Stomach (tissue), 8 donors: ENCODE measurements at regions not wholly inside any gene's neighbourhood (a gene's known extent, or its start where the extent isn't known, plus 50 kb on each side); places are given as distances from the start of the nearest gene placed in this dataset.

Source experiments
- DNase-seq, 2 donors: peaks; one replicate each; pipeline versions ENCODE4 v3.0.0 to v3.0.0-alpha.2; 2013 to 2019
- H3K27ac ChIP-seq, 5 donors: fragments of 200-600 bp in 4 of 5; sonication (generic) in 4 of 5; one replicate each; pipeline ENCODE4 v1.5.1; 2013 to 2019; ENCODE audit warnings: mild to moderate bottlenecking in 1 of 5, moderate library complexity in 1 of 5
- H3K27me3 ChIP-seq, 3 donors: fragments of 200-600 bp; sonication (generic); one replicate each; pipeline ENCODE4 v1.5.1; 2017 to 2019; ENCODE audit warnings: mixed run types in 1 of 3
- H3K36me3 ChIP-seq, 4 donors: fragments of 200-600 bp; sonication (generic); 1 replicate in 3 of 4; 2 replicates in 1 of 4; pipeline ENCODE4 v1.5.1; 2016 to 2019
- H3K4me1 ChIP-seq, 4 donors: fragments of 200-600 bp; sonication (generic); one replicate each; pipeline ENCODE4 v1.5.1; 2016 to 2019
- H3K4me3 ChIP-seq, 4 donors: fragments of 200-600 bp; sonication (generic) in 3 of 4; one replicate each; pipeline ENCODE4 v1.5.1; 2016 to 2019; ENCODE audit warnings: mild to moderate bottlenecking in 1 of 4
- H3K9me3 ChIP-seq, 4 donors: fragments of 200-600 bp; sonication (generic); one replicate each; pipeline ENCODE4 v1.5.1; 2016 to 2019
- CTCF ChIP-seq, 7 experiments: fragments of 450-650 bp in 4 of 7; fragments of 200-600 bp in 3 of 7; sonication (generic) in 3 of 7; IDR thresholded peaks; one replicate each; pipeline ENCODE4 v1.5.1; 2016 to 2019; ENCODE audit warnings: antibody characterized with exemption in 7 of 7, control low read depth in 2 of 7, mild to moderate bottlenecking in 1 of 7
- EP300 ChIP-seq: sonication (generic); formaldehyde crosslinking; IDR thresholded peaks from one replicate; pipeline ENCODE4 v1.6.1; 2017; ENCODE audit warnings: antibody characterized with exemption
- POLR2A ChIP-seq, 4 donors: fragments of 450-650 bp; IDR thresholded peaks; one replicate each; pipeline ENCODE4 v1.6.1; 2016; ENCODE audit warnings: antibody characterized with exemption in 4 of 4, control low read depth in 2 of 4, mild to moderate bottlenecking in 1 of 4, moderate library complexity in 1 of 4
- POLR2AphosphoS5 ChIP-seq, 3 donors: sonication (generic); formaldehyde crosslinking; IDR thresholded peaks; one replicate each; pipeline ENCODE4 v1.6.1; 2016; ENCODE audit warnings: antibody characterized with exemption in 3 of 3
- WGBS, 5 donors: extraction: QIAGEN DNeasy Blood & Tissue Kit in 3 of 5; methylation state at CpG; one replicate each; pipeline versions ENCODE4 v1.1.5 to v1.1.7; 2013 to 2018; 5-methylcytosine and 5-hydroxymethylcytosine counted together
- intact Hi-C: fragments of 100-400 bp; cut with DNase I; formaldehyde crosslinking; loops from one replicate; pipeline ENCODE4 v1.15.1; 2023; ENCODE audit warnings: low total_unique reads
- donor health status: healthy with polysubstance abuse.
- donor health status: Bipolar disorder and iron deficiency.
- donor health status: healthy.

- Histone ChIP-seq H3K36me3 (no peaks in the 10 kb centered on the region), H3K4me3 (no peak overlapping the region), H3K4me1 (no peaks in the 10 kb centered on the region), H3K27me3 (no peaks in the 10 kb centered on the region), H3K27ac (no peak overlapping the region), H3K9me3 (no peaks in the 10 kb centered on the region)
- no peak for DNase-seq
- TF ChIP-seq CTCF (IDR thresholded peaks at IDR 0.05) = no peak
- TF ChIP-seq POLR2AphosphoS5 (IDR thresholded peaks at IDR 0.05) = no peak
- no peak for TF ChIP-seq EP300
- TF ChIP-seq POLR2A (IDR thresholded peaks at IDR 0.05) = no peak
- intact Hi-C loops = no loop called here
- 60 to 70% (median 62%) methylated on average over 2 of the region's 2 CpGs for WGBS, 5 donors
Observed at GRCh38 chr3:148149556-148149955, 548.1 kb upstream of the AGTR1 start.

- no peak overlapping the region for H3K4me3 ChIP-seq
- DNase-seq = no peak
- H3K4me1 ChIP-seq = no peaks in the 10 kb centered on the region
- H3K27me3 ChIP-seq = no peaks in the 10 kb centered on the region
- TF ChIP-seq POLR2AphosphoS5 (IDR thresholded peaks at IDR 0.05) (no peak), POLR2A (IDR thresholded peaks at IDR 0.05) (no peak), CTCF (IDR thresholded peaks at IDR 0.05) (no peak), EP300 (no peak)
- no peak overlapping the region for H3K27ac ChIP-seq
- intact Hi-C loops = no loop called here
- 80 to 87% (median 84%) methylated on average over 2 of the region's 2 CpGs for WGBS, 5 donors
- no peaks in the 10 kb centered on the region for H3K9me3 ChIP-seq
- H3K36me3 ChIP-seq = no peaks in the 10 kb centered on the region
Observed at GRCh38 chr3:148150141-148150540, 547.6 kb upstream of the AGTR1 start.

- peak in 1 of 2 donors; percentile 16 for DNase-seq
- no peaks in the 10 kb centered on the region for H3K36me3 ChIP-seq
- H3K27ac ChIP-seq = no peak overlapping the region
- 52 to 63% (median 59%) methylated on average over 3 of the region's 3 CpGs for WGBS, 5 donors
- H3K27me3 ChIP-seq = no peaks in the 10 kb centered on the region
- H3K4me3 ChIP-seq = no peak overlapping the region
- intact Hi-C loops = no loop called here
- H3K9me3 ChIP-seq = no peaks in the 10 kb centered on the region
- TF ChIP-seq POLR2A (IDR thresholded peaks at IDR 0.05) = no peak
- TF ChIP-seq POLR2AphosphoS5 (IDR thresholded peaks at IDR 0.05) = no peak
- TF ChIP-seq EP300 = no peak
- H3K4me1 ChIP-seq = no peaks in the 10 kb centered on the region
Observed at GRCh38 chr3:148158210-148158609, 539.5 kb upstream of the AGTR1 start.

- Histone ChIP-seq H3K27me3 (no peaks in the 10 kb centered on the region), H3K4me1 (no peaks in the 10 kb centered on the region), H3K36me3 (no peaks in the 10 kb centered on the region), H3K27ac (no peak overlapping the region), H3K9me3 (no peaks in the 10 kb centered on the region), H3K4me3 (no peak overlapping the region)
- intact Hi-C loops = no loop called here
- 49 to 63% (median 58%) methylated on average over 2 of the region's 2 CpGs for WGBS, 5 donors
- DNase-seq = no peak
- TF ChIP-seq CTCF (IDR thresholded peaks at IDR 0.05) (no peak), POLR2AphosphoS5 (IDR thresholded peaks at IDR 0.05) (no peak), EP300 (no peak), POLR2A (IDR thresholded peaks at IDR 0.05) (no peak)
Observed at GRCh38 chr3:148162132-148162531, 535.6 kb upstream of the AGTR1 start.

- Histone ChIP-seq H3K4me3 (no peak overlapping the region), H3K4me1 (no peaks in the 10 kb centered on the region), H3K9me3 (no peaks in the 10 kb centered on the region), H3K27ac (no peak overlapping the region), H3K36me3 (no peaks in the 10 kb centered on the region), H3K27me3 (no peaks in the 10 kb centered on the region)
- WGBS, 5 donors = 42 to 53% (median 48%) methylated on average over 2 of the region's 2 CpGs
- TF ChIP-seq POLR2A (IDR thresholded peaks at IDR 0.05) = no peak
- no peak for TF ChIP-seq CTCF (IDR thresholded peaks at IDR 0.05)
- no peak for TF ChIP-seq EP300
- no peak for TF ChIP-seq POLR2AphosphoS5 (IDR thresholded peaks at IDR 0.05)
- intact Hi-C loops = no loop called here
- no peak for DNase-seq
Observed at GRCh38 chr3:148168347-148168746, 529.4 kb upstream of the AGTR1 start.
